HG02588 (cell line): ENCODE measurements at regions not wholly inside any gene's neighbourhood (a gene's known extent, or its start where the extent isn't known, plus 50 kb on each side); places are given as distances from the start of the nearest gene placed in this dataset.

Experiments used
- ATAC-seq: cut with Tn5 transposase; IDR thresholded peaks from one replicate; pipeline ENCODE4 v1.9.1; 2021; ENCODE audit warnings: mild to moderate bottlenecking, moderate library complexity; ENCODE audit not compliant: unreplicated experiment

GRCh38 chr20:57009775-57010174, 256.7 kb downstream of the BMP7 start:
- no peak for ATAC-seq

- ATAC-seq, result no peak
These were observed 253.8 kb downstream of the BMP7 start for GRCh38 chr20:57012691-57013090.

GRCh38 chr20:57013217-57013616, 253.2 kb downstream of the BMP7 start:
- ATAC-seq, result no peak

DNA sequence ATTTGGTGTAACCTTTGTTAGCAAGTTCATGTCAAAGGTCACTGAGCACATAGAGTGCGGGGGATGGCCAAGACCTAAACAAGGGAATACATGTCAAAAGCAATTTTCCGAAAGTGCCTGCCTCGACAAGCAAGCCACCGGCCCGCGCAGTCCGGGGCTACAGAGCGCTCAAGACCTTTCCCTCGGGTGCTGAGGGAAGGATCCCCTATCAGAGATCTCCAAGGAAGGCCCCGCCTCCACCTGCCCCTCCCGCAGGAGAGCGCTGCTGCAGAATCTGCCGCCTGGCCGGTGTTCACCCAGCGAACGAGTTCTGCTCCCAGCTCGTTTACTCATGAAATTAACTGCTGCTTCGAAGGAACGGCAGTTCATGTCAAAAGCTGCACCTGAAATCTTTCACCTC, 252.7 kb downstream of the BMP7 start:
- ATAC-seq, result no peak

- ATAC-seq, result no peak
These were observed 246.1 kb downstream of the BMP7 start for GRCh38 chr20:57020364-57020763.

DNA sequence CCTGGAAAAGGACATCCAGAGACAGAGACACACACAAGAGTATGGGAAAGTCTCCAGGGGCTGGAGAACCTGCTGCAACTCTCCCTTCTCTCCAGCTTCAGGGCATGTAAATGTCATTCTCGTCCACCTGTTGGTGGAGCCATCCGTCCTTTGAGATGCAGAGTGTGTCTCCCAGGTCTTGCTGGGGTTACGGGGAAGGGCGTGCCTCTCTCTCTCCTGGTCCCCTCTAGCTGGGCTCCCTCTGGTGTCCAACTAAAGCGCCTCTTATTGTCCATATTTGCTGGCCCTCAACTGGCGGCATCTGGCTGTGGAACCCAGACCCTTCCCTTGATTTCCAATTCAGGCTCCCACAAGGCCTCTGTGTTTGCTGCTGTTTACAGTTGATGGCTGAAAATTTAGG, 244.1 kb downstream of the BMP7 start:
- ATAC-seq, result no peak

DNA sequence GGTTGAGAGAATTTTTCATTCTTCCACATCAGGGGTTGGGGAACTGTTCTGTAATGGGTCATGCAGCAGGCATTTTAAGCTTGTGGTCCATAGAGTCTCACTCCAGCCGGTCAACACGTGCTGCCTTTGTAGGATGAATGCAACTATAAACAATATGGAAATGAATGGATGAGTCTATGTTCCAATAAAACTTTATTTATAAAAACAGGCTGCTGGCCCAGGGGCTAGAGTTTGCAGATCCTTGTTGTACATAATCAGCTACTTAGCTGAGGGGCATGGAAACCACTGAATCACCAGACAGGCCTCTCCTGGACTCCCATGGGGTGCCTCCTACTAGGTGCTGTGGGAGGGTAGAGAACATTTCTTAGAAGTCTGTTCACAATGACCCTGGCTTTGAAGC, 243.4 kb downstream of the BMP7 start:
- ATAC-seq, result no peak

DNA sequence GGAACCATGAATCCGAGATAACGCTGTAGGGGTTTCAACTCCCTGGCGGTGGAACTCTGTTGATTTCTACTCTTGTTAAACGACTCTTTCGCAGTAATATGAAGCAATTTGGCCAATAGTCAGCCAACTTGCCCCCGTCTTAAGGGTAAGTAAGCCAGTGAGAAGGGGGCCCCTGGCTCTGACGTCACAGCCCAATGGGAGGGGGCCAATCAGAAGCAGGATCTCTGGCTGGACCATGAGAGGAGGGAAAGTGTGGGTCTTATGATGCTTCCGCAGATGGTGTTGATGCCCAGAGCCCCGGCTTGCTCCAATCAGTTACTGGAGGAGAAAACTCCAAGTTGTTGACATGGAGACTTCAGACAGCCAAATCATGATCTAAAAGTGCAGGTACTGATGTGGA, 242.4 kb downstream of the BMP7 start:
- ATAC-seq, result no peak

- no peak for ATAC-seq
These were observed 241.6 kb downstream of the BMP7 start for GRCh38 chr20:57024849-57025248.

- ATAC-seq, result no peak
These were observed 241.2 kb downstream of the BMP7 start for GRCh38 chr20:57025261-57025660.

- ATAC-seq, result no peak
These were observed 240.7 kb downstream of the BMP7 start for GRCh38 chr20:57025666-57026224.

DNA sequence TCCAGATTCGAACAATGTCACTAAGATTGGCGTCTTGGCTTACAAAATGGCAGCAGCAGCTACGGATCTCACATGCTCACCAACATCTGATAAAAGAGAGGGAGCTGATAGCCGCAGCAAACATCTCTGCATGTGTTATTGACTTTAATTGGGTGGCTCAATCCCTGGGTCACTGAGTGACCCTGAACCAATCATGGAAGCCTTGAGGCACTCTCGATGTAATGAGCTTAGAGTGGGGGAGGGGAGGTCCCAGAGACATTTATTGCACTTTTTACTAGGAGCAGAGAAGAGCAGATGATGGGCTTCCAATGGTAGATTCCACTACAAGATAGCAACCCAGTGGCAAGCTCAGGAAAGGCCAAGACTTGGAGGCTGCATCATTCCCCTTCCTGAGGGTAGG, 238.7 kb downstream of the BMP7 start:
- ATAC-seq, result no peak

DNA sequence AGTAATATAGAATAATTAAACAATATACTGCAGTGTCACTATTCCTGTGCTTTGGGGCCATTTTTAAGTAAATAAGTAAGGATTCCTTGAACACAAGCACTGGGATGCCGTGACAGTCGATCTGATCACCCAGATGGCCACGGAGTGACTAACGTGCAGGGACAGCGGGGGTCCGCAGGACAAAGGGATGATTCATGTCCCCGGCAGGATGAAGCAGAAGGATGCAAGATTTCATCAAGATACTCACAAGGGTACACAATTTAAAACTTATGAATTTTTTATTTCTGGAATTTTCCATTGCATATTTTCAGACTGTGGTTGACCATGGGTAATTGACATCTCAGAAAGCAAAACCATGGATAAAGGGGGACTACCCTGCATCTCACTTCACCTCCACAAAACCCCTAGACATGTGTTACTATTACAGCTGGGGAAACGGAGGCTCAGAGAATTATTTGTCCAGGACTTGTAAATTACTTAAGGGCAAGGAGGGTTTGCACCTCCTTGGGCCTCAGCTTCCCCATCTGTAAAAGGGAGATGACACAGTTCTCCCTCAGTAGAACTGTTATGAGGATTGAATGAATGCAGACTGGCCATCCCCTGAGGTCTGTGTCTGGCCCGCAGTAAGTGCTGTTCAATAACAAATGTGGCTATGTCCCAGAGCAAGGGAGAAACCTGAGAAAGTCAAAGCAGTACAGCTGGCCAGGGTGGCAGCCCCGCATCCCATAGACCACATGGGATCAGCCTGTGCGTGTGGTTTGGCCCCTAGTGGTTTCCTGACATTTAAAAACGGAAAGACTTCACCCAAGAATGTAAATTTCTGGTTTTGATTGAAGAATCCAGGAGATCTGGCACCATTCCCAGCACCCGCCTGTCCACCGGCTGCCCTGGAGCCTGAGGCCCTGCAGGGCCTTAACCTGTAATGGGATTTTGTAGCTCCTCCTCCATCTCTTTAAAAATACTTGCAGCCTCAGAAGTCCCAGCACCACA, 235.5 kb downstream of the BMP7 start:
- ATAC-seq, result no peak

DNA sequence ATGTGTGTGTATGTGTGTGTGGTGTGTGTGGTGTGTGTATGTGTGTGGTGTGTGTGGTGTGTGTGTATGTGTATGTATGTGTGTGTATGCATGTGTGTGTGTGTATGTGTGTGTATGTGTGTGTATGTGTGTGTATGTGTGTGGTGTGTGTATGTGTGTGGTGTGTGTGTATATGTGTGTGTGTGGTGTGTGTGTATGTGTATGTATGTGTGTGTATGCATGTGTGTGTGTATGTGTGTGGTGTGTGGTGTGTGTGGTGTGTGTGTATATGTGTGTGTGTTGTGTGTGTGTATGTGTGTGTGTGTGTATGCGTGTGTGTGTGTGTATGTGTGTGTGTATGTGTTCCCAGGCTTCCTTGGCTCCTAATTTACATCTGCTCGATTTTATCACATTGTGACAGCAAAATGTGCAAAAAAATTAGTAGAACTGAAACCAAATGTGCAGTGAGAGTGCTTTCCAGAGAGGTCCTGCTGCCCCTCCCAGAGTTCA, 234.5 kb downstream of the BMP7 start:
- no peak for ATAC-seq

DNA sequence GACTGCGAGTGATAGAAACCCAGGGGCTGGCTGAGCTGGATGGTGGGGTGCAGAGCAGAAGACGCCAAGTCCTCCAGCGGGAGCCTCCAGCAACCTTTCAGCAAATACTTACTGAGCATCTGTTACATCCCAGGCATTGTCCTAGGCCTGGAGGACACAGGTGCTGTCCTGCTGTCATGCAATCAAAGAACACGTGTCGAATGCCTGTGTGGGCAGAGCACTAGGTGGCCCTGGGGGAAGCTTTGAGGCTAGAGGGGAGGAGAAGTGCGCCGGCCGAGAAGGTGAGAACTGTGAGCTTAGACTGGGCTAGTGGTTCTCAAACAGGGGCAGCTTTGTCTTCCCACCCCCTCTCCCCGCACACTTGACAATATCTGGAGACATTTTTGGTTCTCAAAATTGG, 233.6 kb downstream of the BMP7 start:
- ATAC-seq, result no peak

DNA sequence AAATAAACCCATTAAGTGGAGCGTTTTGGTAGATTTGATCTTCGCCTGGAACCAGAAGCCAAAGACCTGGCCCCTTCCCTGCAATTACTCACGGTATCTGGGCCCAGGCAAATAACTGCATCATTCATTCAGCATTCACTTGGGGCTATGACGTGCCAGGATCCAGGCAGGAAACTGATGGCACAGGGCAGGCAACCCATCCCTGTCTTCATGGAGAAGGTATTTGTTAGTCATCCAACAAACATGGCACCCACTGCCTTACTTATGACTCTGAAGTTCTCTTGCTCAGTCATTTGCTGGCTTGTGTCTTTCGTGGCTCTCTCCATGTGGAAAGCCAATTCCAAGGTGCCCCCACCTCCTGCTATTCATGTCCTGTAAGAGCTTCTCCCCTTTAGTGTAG, 232.4 kb downstream of the BMP7 start:
- no peak for ATAC-seq

GRCh38 chr20:57037689-57038088, 228.8 kb downstream of the BMP7 start:
- ATAC-seq, result no peak

- no peak for ATAC-seq
These were observed 227.6 kb downstream of the BMP7 start for GRCh38 chr20:57038608-57039440.

- no peak for ATAC-seq
These were observed 226.0 kb downstream of the BMP7 start for GRCh38 chr20:57040466-57040865.

- no peak for ATAC-seq
These were observed 225.5 kb downstream of the BMP7 start for GRCh38 chr20:57040924-57041323.

DNA sequence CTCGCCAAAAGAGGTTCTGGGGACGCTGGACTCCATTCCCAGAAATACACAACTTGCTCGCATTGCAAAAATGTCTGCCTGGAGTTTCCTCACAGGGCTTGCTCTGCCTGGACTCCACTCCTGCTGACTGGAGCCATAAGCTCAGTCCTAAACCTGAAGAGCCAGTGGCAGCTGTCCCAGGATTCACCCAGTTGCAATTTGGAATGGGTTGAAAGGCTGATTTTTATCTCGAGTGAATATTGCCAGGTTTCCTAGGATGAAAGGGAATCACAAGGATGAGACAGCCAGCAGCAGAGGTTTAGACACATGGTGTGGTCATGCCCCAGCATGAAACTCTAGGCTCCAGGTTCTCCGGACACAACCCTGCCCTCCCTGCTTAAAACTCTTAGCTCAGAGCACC, 223.3 kb downstream of the BMP7 start:
- ATAC-seq, result no peak
